Left hindlimb (tissue), 1 donor: ENCODE measurements at regions not wholly inside any gene's neighbourhood (a gene's known extent, or its start where the extent isn't known, plus 50 kb on each side); places are given as distances from the start of the nearest gene placed in this dataset.
"Not testable (repeated sequence)": the region's sequence is repeated elsewhere in the genome, so short reads cannot be mapped to it uniquely, and the experiment has no call there.

Experiments used
- DNase-seq: peaks from one replicate; pipeline ENCODE4 v3.0.0-alpha.2; 2018

- no peak for DNase-seq
Measured at GRCh38 chr12:67760586-67761275, 112.2 kb downstream of the DYRK2 start.

GRCh38 chr12:67761566-67761965, 113.0 kb downstream of the DYRK2 start:
- DNase-seq, result no peak

GRCh38 chr12:67764055-67764454, 115.5 kb downstream of the DYRK2 start:
- DNase-seq, result no peak

GRCh38 chr12:67764946-67765619, 116.5 kb downstream of the DYRK2 start:
- DNase-seq, result no peak

GRCh38 chr12:67765776-67766766, 117.5 kb downstream of the DYRK2 start:
- DNase-seq, result no peak

- peak; percentile 44 for DNase-seq
Measured at GRCh38 chr12:67772267-67773169, 124.0 kb downstream of the DYRK2 start.

GRCh38 chr12:67773896-67774295, 125.4 kb downstream of the DYRK2 start:
- DNase-seq, result no peak

- DNase-seq, result no peak
Measured at GRCh38 chr12:67774983-67775587, 126.5 kb downstream of the DYRK2 start.

- no peak for DNase-seq
Measured at GRCh38 chr12:67780580-67781084, 132.1 kb downstream of the DYRK2 start.

- no peak for DNase-seq
Measured at GRCh38 chr12:67782573-67782972, 134.0 kb downstream of the DYRK2 start.

GRCh38 chr12:67783393-67783792, 134.8 kb downstream of the DYRK2 start:
- DNase-seq, result no peak

- no peak for DNase-seq
Measured at GRCh38 chr12:67784831-67785230, 136.3 kb downstream of the DYRK2 start.

- no peak for DNase-seq
Measured at GRCh38 chr12:67786086-67786485, 137.5 kb downstream of the DYRK2 start.

- no peak for DNase-seq
Measured at GRCh38 chr12:67788118-67788517, 139.6 kb downstream of the DYRK2 start.

GRCh38 chr12:67789266-67789665, 140.7 kb downstream of the DYRK2 start:
- DNase-seq, result no peak

GRCh38 chr12:67790660-67791059, 142.1 kb downstream of the DYRK2 start:
- DNase-seq, result no peak

- DNase-seq, result not testable (repeated sequence)
Measured at GRCh38 chr12:67791362-67791761, 142.8 kb downstream of the DYRK2 start.

- DNase-seq, result no peak
Measured at GRCh38 chr12:67792185-67792584, 143.6 kb downstream of the DYRK2 start.

GRCh38 chr12:67794161-67794560, 145.6 kb downstream of the DYRK2 start:
- DNase-seq, result no peak

- DNase-seq, result no peak
Measured at GRCh38 chr12:67795236-67795635, 146.7 kb downstream of the DYRK2 start.

GRCh38 chr12:67797185-67797741, 148.7 kb downstream of the DYRK2 start:
- peak; percentile 38 for DNase-seq
